K562 (cell line): ENCODE measurements at regions not wholly inside any gene's neighbourhood (a gene's known extent, or its start where the extent isn't known, plus 50 kb on each side); places are given as distances from the start of the nearest gene placed in this dataset.

Source experiments
- ATAC-seq: fragments of 200-7000 bp; cut with Tn5 transposase; 3 replicates; pipeline ENCODE4 v1.9.1; 2020; ENCODE audit warnings: moderate library complexity
- BruUV-seq: library from RNA; stranded (reverse); fragments of 400-500 nt; replicated peaks from 2 replicates; lab custom pipeline; 2021; lab: Mats Ljungman, UMichigan
- CTCF ChIA-PET: fragments of 300-600 bp; formaldehyde crosslinking; extraction: SDS; loops from one replicate; lab custom pipeline; 2021; ENCODE audit warnings: low intra/inter-chr PET ratio; lab: Yijun Ruan, JAX
- POLR2A ChIA-PET: fragments of 300-600, 350-650 bp; sonication (Branson Sonifier 250); formaldehyde crosslinking; extraction: SDS; loops from one replicate; lab custom pipeline; 2021; ENCODE audit warnings: antibody characterized with exemption, inconsistent platforms; lab: Yijun Ruan, JAX
- DNase-seq, 4 experiments: peaks; one replicate each; pipeline versions ENCODE4 v3.0.0 to v3.0.0-alpha.2; 2011 to 2018; ENCODE audit warnings: low spot score in 3 of 4, mixed read lengths in 3 of 4; ENCODE audit errors: extremely low read depth in 1 of 4
- FAIRE-seq: peaks from 2 replicates; lab custom pipeline; 2011; peaks lifted over from hg19 to GRCh38; lab: Jason Lieb, UNC
- H2AFZ ChIP-seq: 2 replicates; pipeline ENCODE4 v1.6.0; 2011; ENCODE audit warnings: low read depth, low read length, control low read depth, inconsistent platforms
- H3K27ac ChIP-seq: fragments of 200-600 bp; 3 replicates; pipeline ENCODE4 v1.8.0; 2011; ENCODE audit warnings: low read depth, mild to moderate bottlenecking, control low read depth, inconsistent platforms, low read length, moderate library complexity, mixed read lengths; ENCODE audit errors: extremely low read depth
- H3K27me3 ChIP-seq, 2 experiments: fragments of 300-600 bp in 1 of 2; 2 replicates in 1 of 2; 3 replicates in 1 of 2; pipeline versions ENCODE4 v1.6.0 to v1.8.0; 2011; ENCODE audit warnings: inconsistent platforms in 2 of 2, low read length in 2 of 2, mild to moderate bottlenecking in 1 of 2, mixed read lengths in 1 of 2, moderate library complexity in 1 of 2; ENCODE audit not compliant: control insufficient read depth in 2 of 2, insufficient read depth in 2 of 2
- H3K36me3 ChIP-seq: fragments of 300-600 bp; 3 replicates; pipeline ENCODE4 v1.8.0; 2011; ENCODE audit warnings: mild to moderate bottlenecking, low read length, inconsistent platforms; ENCODE audit not compliant: control insufficient read depth, insufficient read depth
- H3K4me1 ChIP-seq, 2 experiments: fragments of 200-600 bp in 1 of 2; replicated peaks in 1 of 2; 2 replicates in 1 of 2; 3 replicates in 1 of 2; pipeline versions ENCODE4 v1.5.1 to v1.8.0; 2011; ENCODE audit warnings: inconsistent platforms in 2 of 2, low read length in 2 of 2, mild to moderate bottlenecking in 1 of 2, mixed read lengths in 1 of 2, moderate library complexity in 1 of 2; ENCODE audit not compliant: control insufficient read depth in 2 of 2, insufficient read depth in 2 of 2
- H3K4me2 ChIP-seq: 2 replicates; pipeline ENCODE4 v1.6.1; 2011; ENCODE audit warnings: low read length, control low read depth, inconsistent platforms, mixed read lengths; ENCODE audit not compliant: insufficient read depth
- H3K4me3 ChIP-seq: fragments of 200-600 bp; sonication (generic), shearing (Covaris generic); 2 replicates; pipeline ENCODE4 v1.5.1; 2016; ENCODE audit warnings: control low read depth, inconsistent platforms
- H3K79me2 ChIP-seq: fragments of 200-600 bp; 3 replicates; pipeline ENCODE4 v1.8.0; 2011; ENCODE audit warnings: low read length, inconsistent platforms; ENCODE audit not compliant: control insufficient read depth, insufficient read depth
- H3K9ac ChIP-seq, 2 experiments: 2 replicates each; pipeline versions ENCODE4 v1.6.0 to v1.6.1; 2011; ENCODE audit warnings: low read depth in 2 of 2, low read length in 2 of 2, control low read depth in 1 of 2, inconsistent platforms in 1 of 2, mild to moderate bottlenecking in 1 of 2, mixed read lengths in 1 of 2; ENCODE audit not compliant: insufficient read depth in 1 of 2
- H3K9me1 ChIP-seq: one replicate; pipeline ENCODE4 v1.6.0; 2011; ENCODE audit warnings: inconsistent platforms, mild to moderate bottlenecking, low read length, moderate library complexity; ENCODE audit not compliant: control insufficient read depth, insufficient read depth
- H3K9me3 ChIP-seq: replicated peaks from 2 replicates; pipeline ENCODE4 v1.5.1; 2011; ENCODE audit warnings: low read depth, low read length, inconsistent platforms; ENCODE audit not compliant: control insufficient read depth, insufficient read depth
- H4K20me1 ChIP-seq: replicated peaks from 2 replicates; pipeline ENCODE4 v1.6.1; 2011; ENCODE audit warnings: low read length, inconsistent platforms, mixed read lengths; ENCODE audit not compliant: control insufficient read depth, insufficient read depth
- NRF1 ChIP-seq, 2 experiments: fragments of 450-650 bp; IDR thresholded peaks in 1 of 2; conservative IDR thresholded peaks in 1 of 2; 2 replicates each; pipeline ENCODE4 v1.6.1; 2014; ENCODE audit warnings: mild to moderate bottlenecking in 2 of 2
- PRDM10 ChIP-seq: fragments of 450-650 bp; IDR thresholded peaks from 2 replicates; pipeline ENCODE4 v1.6.1; 2018; ENCODE audit not compliant: partially characterized antibody
- RNF219 ChIP-seq: fragments of 250-450 bp; sonication (Bioruptor Pico); IDR thresholded peaks from 2 replicates; pipeline ENCODE4 v1.5.0; 2022; ENCODE audit warnings: mild to moderate bottlenecking
- WGBS: fragments of 100-300 bp; shearing (Covaris generic); methylation state at CpG from one replicate; pipeline ENCODE4 v1.1.6; 2016; ENCODE audit warnings: low coverage, mixed read lengths; ENCODE audit not compliant: insufficient coverage; ENCODE audit errors: missing lambda C conversion rate; 5-methylcytosine and 5-hydroxymethylcytosine counted together
- in situ Hi-C: fragments of 300-500 bp; cut with MboI; formaldehyde crosslinking; loops from 4 replicates; pipeline ENCODE4 v1.15.0; 2018; ENCODE audit warnings: inconsistent platforms, mixed read lengths
- intact Hi-C: fragments of 100-400 bp; cut with micrococcal nuclease; formaldehyde crosslinking; loops from 2 replicates; pipeline ENCODE4 v1.14.2; 2022

- no peak for TF ChIP-seq RNF219
Measured at GRCh38 chr7:46611508-46611907, 690.4 kb upstream of the IGFBP3 start (continued).

- intact Hi-C loops = no loop called here
- Histone ChIP-seq H3K4me3 (no peak overlapping the region), H3K27ac (no peak overlapping the region), H2AFZ (no peak overlapping the region), H3K9me3 (no peaks in the 10 kb centered on the region), H3K4me2 (no peak overlapping the region), H3K79me2 (no peaks in the 10 kb centered on the region), H3K4me1 (no peaks in the 10 kb centered on the region), H3K36me3 (no peaks in the 10 kb centered on the region), H3K9me1 (no peaks in the 10 kb centered on the region), H4K20me1 (no peaks in the 10 kb centered on the region), H3K9ac (no peak overlapping the region), H3K27me3 (no peaks in the 10 kb centered on the region)
- 4% methylated on average over 2 of the region's 2 CpGs for WGBS
- no peak for FAIRE-seq
- ChIA-PET CTCF (no interaction called here), POLR2A (interaction anchor here (0.7 kb wide), 1 partner anchor 15 kb away, joined by 3 read pairs; no protein-coding TSS in a partner anchor)
- BruUV-seq = no TSS peak
- ATAC-seq = no peak
- in situ Hi-C loops = no loop called here
- TF ChIP-seq NRF1 (conservative IDR thresholded peaks at IDR 0.05 in 1 of 2, IDR thresholded peaks at IDR 0.05 in 1 of 2) (no peak), PRDM10 (no peak)
- no peak for DNase-seq
Measured at GRCh38 chr7:46610746-46611145, 689.7 kb upstream of the IGFBP3 start.
